ENCODE measurements at regions not wholly inside any gene's neighbourhood (a gene's known extent, or its start where the extent isn't known, plus 50 kb on each side); places are given as distances from the start of the nearest gene placed in this dataset.

DNA sequence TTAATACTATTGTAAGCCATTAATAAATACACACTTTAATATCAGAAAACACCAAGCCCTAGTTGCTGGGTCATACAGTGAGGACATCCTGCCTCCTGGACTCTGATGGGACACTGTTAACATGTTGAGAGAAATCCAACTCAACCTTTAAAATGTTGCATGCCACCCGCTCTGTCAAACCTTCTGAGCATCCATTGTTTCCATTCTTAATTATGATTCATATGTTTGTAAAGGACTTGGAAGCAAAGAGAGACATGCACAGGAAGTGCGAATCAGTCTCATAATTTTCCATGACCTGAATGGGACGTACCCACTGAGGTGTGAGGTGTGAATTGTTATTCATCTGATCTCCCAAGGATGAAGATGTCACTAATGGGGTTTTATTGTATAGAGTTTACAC, 186.4 kb downstream of the CAAP1 start:
- TF ChIP-seq, protein P1, sequence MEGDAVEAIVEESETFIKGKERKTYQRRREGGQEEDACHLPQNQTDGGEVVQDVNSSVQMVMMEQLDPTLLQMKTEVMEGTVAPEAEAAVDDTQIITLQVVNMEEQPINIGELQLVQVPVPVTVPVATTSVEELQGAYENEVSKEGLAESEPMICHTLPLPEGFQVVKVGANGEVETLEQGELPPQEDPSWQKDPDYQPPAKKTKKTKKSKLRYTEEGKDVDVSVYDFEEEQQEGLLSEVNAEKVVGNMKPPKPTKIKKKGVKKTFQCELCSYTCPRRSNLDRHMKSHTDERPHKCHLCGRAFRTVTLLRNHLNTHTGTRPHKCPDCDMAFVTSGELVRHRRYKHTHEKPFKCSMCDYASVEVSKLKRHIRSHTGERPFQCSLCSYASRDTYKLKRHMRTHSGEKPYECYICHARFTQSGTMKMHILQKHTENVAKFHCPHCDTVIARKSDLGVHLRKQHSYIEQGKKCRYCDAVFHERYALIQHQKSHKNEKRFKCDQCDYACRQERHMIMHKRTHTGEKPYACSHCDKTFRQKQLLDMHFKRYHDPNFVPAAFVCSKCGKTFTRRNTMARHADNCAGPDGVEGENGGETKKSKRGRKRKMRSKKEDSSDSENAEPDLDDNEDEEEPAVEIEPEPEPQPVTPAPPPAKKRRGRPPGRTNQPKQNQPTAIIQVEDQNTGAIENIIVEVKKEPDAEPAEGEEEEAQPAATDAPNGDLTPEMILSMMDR (IDR thresholded peaks at IDR 0.05) = no peak
- no peak for TF ChIP-seq POLR2A (IDR thresholded peaks at IDR 0.05)

Measured in lower leg skin (tissue), 3 donors.